VCaP (cell line): ENCODE measurements at regions not wholly inside any gene's neighbourhood (a gene's known extent, or its start where the extent isn't known, plus 50 kb on each side); places are given as distances from the start of the nearest gene placed in this dataset.

Experiments
- H3K27ac ChIP-seq: fragments of 450-650 bp; 2 replicates; pipeline ENCODE4 v1.5.1; 2017
- CTCF ChIP-seq: fragments of 450-650 bp; conservative IDR thresholded peaks from 2 replicates; pipeline ENCODE4 v1.5.1; 2017; ENCODE audit warnings: mild to moderate bottlenecking, moderate library complexity

GRCh38 chr4:13193662-13194061, 290.5 kb downstream of the RAB28 start:
- no peak overlapping the region for H3K27ac ChIP-seq
- no peak for TF ChIP-seq CTCF

- no peak for TF ChIP-seq CTCF
- H3K27ac ChIP-seq = no peak overlapping the region
These were observed 293.9 kb downstream of the RAB28 start for GRCh38 chr4:13190093-13190721.

- no peak for TF ChIP-seq CTCF
- no peak overlapping the region for H3K27ac ChIP-seq
These were observed 299.9 kb downstream of the RAB28 start for GRCh38 chr4:13184199-13184598.

- TF ChIP-seq CTCF = no peak
These were observed 302.0 kb downstream of the RAB28 start for GRCh38 chr4:13182133-13182532.

GRCh38 chr4:13181681-13182080, 302.5 kb downstream of the RAB28 start:
- TF ChIP-seq CTCF = no peak
- H3K27ac ChIP-seq = no peak overlapping the region

More at GRCh38 chr4:13182133-13182532, 302.0 kb downstream of the RAB28 start:
- H3K27ac ChIP-seq = no peak overlapping the region

- no peak overlapping the region for H3K27ac ChIP-seq
- TF ChIP-seq CTCF = no peak
These were observed 303.4 kb downstream of the RAB28 start for GRCh38 chr4:13180701-13181100.

GRCh38 chr4:13178621-13179020, 305.5 kb downstream of the RAB28 start:
- no peak for TF ChIP-seq CTCF
- no peak overlapping the region for H3K27ac ChIP-seq
